Kidney epithelial cell (primary cell): ENCODE measurements at regions not wholly inside any gene's neighbourhood (a gene's known extent, or its start where the extent isn't known, plus 50 kb on each side); places are given as distances from the start of the nearest gene placed in this dataset.

Experiments used
- DNase-seq: peaks from one replicate; pipeline ENCODE4 v3.0.0-alpha.2; 2010; ENCODE audit warnings: low read depth
- H3K27me3 ChIP-seq: 2 replicates; pipeline ENCODE4 v1.6.0; 2011; ENCODE audit warnings: low read length; ENCODE audit not compliant: control insufficient read depth, insufficient read depth
- H3K36me3 ChIP-seq: 2 replicates; pipeline ENCODE4 v1.5.1; 2011; ENCODE audit warnings: low read length; ENCODE audit not compliant: control insufficient read depth, insufficient read depth
- H3K4me3 ChIP-seq: 2 replicates; pipeline ENCODE4 v1.5.1; 2011; ENCODE audit warnings: low read depth, mild to moderate bottlenecking, control low read depth, low read length
- CTCF ChIP-seq: IDR thresholded peaks from 2 replicates; pipeline ENCODE4 v1.5.1; 2011; ENCODE audit warnings: mild to moderate bottlenecking, moderate library complexity, low read length, control low read depth, inconsistent platforms; ENCODE audit not compliant: insufficient read depth, poor library complexity, severe bottlenecking

GRCh38 chr16:66223176-66223780 is 143.2 kb upstream of the CDH5 start:
- DNase-seq = no peak
- H3K27me3 ChIP-seq = no peaks in the 10 kb centered on the region
- TF ChIP-seq CTCF = no peak

GRCh38 chr16:66222756-66223155 is 143.7 kb upstream of the CDH5 start:
- no peaks in the 10 kb centered on the region for H3K36me3 ChIP-seq
- no peak for DNase-seq
- H3K4me3 ChIP-seq = no peak overlapping the region
- TF ChIP-seq CTCF = no peak
- H3K27me3 ChIP-seq = no peaks in the 10 kb centered on the region

More at GRCh38 chr16:66223176-66223780, 143.2 kb upstream of the CDH5 start:
- H3K4me3 ChIP-seq = no peak overlapping the region
- no peaks in the 10 kb centered on the region for H3K36me3 ChIP-seq

GRCh38 chr16:66220702-66221101 is 145.8 kb upstream of the CDH5 start:
- no peaks in the 10 kb centered on the region for H3K36me3 ChIP-seq
- H3K27me3 ChIP-seq = no peaks in the 10 kb centered on the region
- H3K4me3 ChIP-seq = no peak overlapping the region
- no peak for DNase-seq
- no peak for TF ChIP-seq CTCF

GRCh38 chr16:66219491-66219890 is 147.0 kb upstream of the CDH5 start:
- DNase-seq = no peak
- no peaks in the 10 kb centered on the region for H3K36me3 ChIP-seq
- no peak for TF ChIP-seq CTCF
- H3K27me3 ChIP-seq = no peaks in the 10 kb centered on the region
- no peak overlapping the region for H3K4me3 ChIP-seq

GRCh38 chr16:66212428-66212827 is 154.1 kb upstream of the CDH5 start:
- no peak for DNase-seq
- Histone ChIP-seq H3K4me3 (no peak overlapping the region), H3K36me3 (no peaks in the 10 kb centered on the region), H3K27me3 (no peaks in the 10 kb centered on the region)
- no peak for TF ChIP-seq CTCF

GRCh38 chr16:66211651-66212050 is 154.8 kb upstream of the CDH5 start:
- H3K36me3 ChIP-seq = no peaks in the 10 kb centered on the region
- no peak for DNase-seq
- H3K27me3 ChIP-seq = no peaks in the 10 kb centered on the region
- no peak overlapping the region for H3K4me3 ChIP-seq
- no peak for TF ChIP-seq CTCF
